C4-2B (cell line): ENCODE measurements at regions not wholly inside any gene's neighbourhood (a gene's known extent, or its start where the extent isn't known, plus 50 kb on each side); places are given as distances from the start of the nearest gene placed in this dataset.

Experiments
- H3K27ac ChIP-seq: fragments of 450-650 bp; 2 replicates; pipeline ENCODE4 v1.5.1; 2017
- CTCF ChIP-seq: fragments of 450-650 bp; conservative IDR thresholded peaks from 2 replicates; pipeline ENCODE4 v1.5.1; 2017; ENCODE audit warnings: mild to moderate bottlenecking
- ZFX ChIP-seq: fragments of 450-650 bp; IDR thresholded peaks from 2 replicates; pipeline ENCODE4 v1.6.1; 2017

- H3K27ac ChIP-seq: no peak overlapping the region
- no peak for TF ChIP-seq CTCF
- no peak for TF ChIP-seq ZFX
Observed at GRCh38 chr16:51896013-51896412, 650.9 kb downstream of the TOX3 start.

GRCh38 chr16:51892293-51893007 is 654.5 kb downstream of the TOX3 start:
- no peak overlapping the region for H3K27ac ChIP-seq
- TF ChIP-seq CTCF (no peak), ZFX (no peak)

- TF ChIP-seq ZFX (no peak), CTCF (no peak)
- no peak overlapping the region for H3K27ac ChIP-seq
Observed at GRCh38 chr16:51888534-51888933, 658.4 kb downstream of the TOX3 start.

DNA sequence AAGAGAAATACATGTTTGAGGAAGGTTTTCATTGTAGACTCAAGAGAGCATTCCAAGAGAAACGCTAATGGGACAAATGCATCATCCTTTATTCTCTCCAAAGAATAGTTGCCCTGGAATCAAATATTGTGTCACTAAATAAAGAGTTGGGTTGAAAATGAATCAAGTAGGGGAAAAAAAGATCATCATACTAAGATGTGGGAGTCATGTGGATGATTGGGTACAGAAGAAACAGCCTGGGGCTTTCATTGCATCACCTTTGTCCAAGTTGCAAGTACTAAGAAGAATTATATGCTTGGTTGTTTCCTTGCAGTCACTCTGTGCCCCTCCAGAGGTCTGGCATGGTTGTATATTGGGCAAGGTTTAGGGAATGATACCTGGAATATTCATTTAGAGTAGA is 658.9 kb downstream of the TOX3 start:
- H3K27ac ChIP-seq: no peak overlapping the region
- TF ChIP-seq CTCF (no peak), ZFX (no peak)

DNA sequence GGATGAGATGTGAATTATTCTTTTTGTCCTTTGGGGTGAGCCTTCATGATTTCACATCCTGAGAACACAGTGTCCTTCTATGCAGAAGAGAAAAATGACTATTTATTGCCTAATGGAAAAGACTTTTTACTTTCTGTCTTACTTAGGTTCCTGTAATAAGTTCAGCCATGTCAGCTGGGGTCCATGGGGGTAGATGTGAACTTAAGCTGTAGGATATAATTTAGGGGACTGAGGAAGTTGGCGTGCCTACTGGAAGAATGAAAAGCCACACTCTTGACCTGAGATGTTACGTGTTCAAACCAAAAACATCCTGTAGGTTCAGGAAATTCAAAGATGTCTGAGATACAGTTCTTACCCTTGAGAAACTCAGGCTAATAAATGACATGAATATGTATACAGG is 660.5 kb downstream of the TOX3 start:
- no peak overlapping the region for H3K27ac ChIP-seq
- TF ChIP-seq CTCF: no peak
- TF ChIP-seq ZFX: no peak

DNA sequence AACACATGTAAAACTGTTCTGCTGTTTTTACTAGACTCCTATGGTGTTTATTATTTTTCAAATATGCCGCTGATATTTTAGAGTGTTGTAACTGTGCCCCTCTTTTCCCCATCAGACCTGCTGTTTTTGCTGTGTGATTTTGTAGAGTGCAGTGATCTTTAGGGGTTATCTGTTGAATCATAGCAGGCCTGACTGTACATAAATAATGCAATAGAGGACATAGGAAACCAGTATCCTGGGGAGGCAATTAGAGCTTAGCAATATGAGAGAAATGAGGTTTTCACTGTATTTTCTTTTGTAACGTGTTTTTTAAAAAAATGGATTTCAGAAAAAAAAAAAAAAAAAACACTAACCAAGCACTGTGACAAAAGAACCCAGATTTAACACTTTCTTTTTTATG is 662.2 kb downstream of the TOX3 start:
- no peak overlapping the region for H3K27ac ChIP-seq
- no peak for TF ChIP-seq ZFX
- no peak for TF ChIP-seq CTCF

DNA sequence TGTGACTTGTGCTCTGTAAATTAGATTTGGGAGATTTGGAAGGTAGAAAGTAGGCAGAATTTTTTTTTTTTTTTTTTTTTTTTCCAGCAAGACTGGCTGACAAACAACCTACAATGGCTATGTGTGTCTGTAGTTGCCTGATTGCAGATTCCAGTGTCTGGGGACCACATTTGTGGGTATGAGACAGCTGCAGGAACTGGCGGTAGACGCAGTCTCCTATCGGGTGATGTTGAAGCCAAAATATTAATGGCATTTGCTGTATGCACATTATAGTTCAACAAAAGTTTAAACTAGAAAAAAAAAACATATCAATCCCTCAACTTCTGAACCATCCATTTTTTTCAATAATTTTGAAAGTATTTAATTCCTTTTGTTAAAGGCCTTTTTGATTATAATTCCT is 665.2 kb downstream of the TOX3 start:
- TF ChIP-seq ZFX (no peak), CTCF (no peak)
- no peak overlapping the region for H3K27ac ChIP-seq
